NCI-H69 (cell line): ENCODE measurements at regions not wholly inside any gene's neighbourhood (a gene's known extent, or its start where the extent isn't known, plus 50 kb on each side); places are given as distances from the start of the nearest gene placed in this dataset.
"Not testable (repeated sequence)": the region's sequence is repeated elsewhere in the genome, so short reads cannot be mapped to it uniquely, and the experiment has no call there.

Experiments used
- DNase-seq: peaks from one replicate; lab custom pipeline; 2025; lab: John Stamatoyannopoulos, UW

DNA sequence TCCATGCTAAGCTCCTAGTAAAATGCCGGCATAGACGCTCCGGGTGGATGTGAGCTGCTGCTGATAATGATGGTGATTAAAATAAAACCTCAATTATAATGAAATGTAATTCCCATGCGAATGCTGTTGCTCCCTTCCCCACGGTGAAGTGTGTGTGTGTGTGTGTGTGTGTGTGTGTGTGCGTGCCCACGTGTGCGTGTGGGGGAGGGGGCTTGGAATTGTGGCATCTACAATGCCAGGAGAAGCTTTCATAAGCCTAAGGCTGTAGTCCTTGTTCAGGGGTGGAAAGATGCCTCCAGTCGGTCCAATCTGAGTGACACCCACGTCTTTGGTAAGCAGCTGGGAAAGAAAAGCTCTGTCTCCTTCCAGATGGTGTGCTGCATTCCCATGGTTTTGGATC, 137.9 kb downstream of the CDH26 start:
- DNase-seq = no peak

DNA sequence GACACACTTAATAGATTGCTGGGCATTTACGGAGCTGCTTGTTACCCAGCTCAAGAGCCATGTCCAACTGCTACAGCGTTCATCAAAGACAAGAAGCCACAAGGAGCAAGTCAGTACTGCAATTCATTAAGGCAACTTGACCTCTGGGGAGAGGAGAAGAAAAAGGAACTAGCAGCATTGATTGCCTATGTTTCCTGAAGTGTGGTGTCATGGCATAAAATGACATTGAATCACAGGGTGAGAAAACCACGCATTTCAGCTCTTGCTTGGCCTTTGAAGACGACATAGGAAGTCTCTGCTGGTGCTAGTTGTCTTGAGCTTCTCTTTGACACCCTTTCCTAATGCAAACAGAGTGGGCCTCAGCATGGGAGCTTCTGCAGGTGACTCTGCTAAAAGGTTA, 139.1 kb downstream of the CDH26 start:
- DNase-seq = no peak

DNA sequence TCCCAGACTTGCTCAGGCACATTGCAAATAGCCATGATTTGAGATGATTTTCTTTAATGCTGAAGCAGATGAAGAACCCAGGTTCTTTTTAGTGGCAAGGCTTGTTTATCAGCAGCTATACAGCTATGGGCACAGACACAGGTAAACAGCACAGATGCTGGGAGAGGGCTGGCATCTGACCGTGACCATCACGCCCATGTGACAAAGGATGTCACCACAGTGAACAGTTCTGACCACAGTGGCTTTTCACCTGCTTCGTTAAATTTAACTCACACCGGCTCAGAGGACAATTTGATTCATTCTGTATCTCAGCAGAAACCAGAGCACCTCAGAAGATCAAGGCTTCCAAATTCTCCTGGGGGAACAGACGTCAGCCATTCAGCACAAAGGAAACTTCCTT, 142.6 kb downstream of the CDH26 start:
- DNase-seq = no peak

DNA sequence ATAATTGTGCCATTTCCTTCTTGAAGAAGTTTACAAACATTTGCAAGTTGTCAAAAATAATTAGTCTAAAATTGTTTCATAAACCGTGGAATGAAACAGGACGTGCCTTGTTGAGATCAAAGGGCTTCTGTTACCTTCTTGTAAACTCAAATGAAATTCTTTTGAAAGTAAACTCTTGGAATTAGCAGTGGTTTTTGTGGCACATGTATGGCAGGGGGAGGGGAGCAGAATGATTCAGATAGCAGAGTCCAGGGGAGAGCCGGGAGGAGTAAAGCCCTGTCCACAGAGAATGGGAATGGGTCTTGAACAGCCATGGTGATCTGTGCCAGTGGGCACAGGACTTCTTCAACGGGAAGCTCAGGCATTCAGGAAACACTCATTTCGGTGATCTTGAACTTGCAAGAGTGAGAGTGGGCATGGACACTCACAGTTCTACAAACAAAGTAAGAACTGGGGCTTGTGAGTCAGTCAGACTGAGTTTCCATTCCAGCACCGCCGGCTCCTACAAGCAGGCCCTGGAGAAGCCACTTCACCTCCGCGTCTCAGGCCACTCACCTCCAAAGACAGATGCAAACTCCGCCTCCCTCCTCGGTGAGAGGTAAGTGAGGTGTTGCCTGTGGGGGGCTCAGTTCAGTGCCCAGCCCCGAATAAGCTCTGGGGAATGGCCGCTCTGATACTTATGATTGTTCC, 143.1 kb downstream of the CDH26 start:
- no peak for DNase-seq

- no peak for DNase-seq
These were observed 143.7 kb downstream of the CDH26 start for GRCh38 chr20:60101891-60102281.

- DNase-seq = peak; percentile 1
These were observed 144.5 kb downstream of the CDH26 start for GRCh38 chr20:60102665-60103210.

- no peak for DNase-seq
These were observed 147.0 kb downstream of the CDH26 start for GRCh38 chr20:60104993-60105803.

- DNase-seq = not testable (repeated sequence)
These were observed 148.0 kb downstream of the CDH26 start for GRCh38 chr20:60106186-60106585.

GRCh38 chr20:60107621-60108390, 149.6 kb downstream of the CDH26 start:
- DNase-seq = no peak

DNA sequence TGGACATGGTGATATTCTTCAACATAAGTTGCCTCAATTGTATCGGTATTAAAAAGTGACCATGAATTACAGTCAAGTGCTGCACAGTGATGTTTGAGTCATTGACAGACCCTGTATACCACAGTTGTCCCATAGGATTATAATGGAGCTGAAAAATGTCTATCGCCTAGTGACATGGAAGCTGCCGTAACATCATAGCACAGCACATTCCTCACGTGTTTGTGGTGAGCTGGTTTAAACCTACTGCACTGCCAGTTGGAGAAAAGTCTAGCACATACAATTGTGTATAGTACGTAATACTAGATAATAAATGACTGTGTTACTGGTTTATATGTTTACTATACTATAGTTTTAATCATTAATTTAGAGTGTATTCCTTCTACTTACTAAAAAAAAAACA, 150.2 kb downstream of the CDH26 start:
- DNase-seq = no peak

DNA sequence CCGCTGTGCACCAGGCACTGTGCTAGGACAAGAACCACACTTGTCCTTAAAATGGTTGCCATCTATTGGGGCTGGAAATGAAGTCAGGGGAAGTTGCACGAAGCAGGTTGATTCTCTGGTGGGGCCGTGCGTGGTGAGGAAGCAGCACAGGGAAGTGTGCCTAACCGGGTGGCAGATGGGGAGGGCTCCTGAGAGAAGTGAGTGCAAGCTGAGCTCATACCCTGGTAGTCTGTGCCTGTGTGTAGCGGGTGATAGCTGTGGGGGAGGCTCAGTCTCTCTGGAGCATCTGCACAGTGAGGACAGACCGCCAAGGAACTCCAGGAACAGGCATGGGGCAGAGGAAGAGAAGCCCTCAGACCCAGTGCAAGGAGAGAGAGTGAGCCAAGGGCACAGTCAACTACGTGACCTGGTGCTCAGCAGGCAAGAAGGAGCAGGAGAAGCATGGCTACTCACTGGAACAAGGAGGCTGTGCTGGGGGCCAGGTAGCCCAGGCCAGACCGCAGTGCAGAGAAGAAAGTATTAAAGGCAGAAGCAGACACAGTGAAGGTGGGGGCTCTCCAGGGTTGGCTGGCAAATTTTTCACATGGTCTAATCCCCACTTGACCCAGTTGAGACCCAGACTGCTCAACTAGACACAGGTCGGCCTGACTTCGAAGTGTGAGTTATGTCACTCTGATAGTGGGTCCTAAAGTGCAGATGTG, 155.0 kb downstream of the CDH26 start:
- DNase-seq = no peak

DNA sequence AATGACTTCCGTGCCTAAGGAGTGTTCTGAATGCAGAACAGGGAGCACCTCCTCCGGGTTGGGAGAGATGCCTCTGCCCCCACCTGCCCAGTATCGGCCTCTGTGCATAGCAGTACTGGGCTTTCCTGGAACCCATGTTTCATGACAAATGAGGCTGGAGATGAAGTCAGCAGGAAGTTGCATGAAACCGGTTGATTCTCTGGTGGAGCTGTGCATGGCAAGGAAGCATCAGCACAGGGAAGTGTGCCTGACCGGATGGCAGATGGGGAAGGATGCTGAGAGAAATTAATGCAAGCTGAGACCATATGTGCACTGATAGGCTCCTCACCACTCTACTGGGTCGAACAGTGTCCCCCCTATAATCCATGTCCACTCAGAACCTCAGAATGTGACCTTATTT, 155.5 kb downstream of the CDH26 start:
- no peak for DNase-seq

GRCh38 chr20:60115451-60115850, 157.2 kb downstream of the CDH26 start:
- no peak for DNase-seq

GRCh38 chr20:60116128-60116909, 158.1 kb downstream of the CDH26 start:
- no peak for DNase-seq

DNA sequence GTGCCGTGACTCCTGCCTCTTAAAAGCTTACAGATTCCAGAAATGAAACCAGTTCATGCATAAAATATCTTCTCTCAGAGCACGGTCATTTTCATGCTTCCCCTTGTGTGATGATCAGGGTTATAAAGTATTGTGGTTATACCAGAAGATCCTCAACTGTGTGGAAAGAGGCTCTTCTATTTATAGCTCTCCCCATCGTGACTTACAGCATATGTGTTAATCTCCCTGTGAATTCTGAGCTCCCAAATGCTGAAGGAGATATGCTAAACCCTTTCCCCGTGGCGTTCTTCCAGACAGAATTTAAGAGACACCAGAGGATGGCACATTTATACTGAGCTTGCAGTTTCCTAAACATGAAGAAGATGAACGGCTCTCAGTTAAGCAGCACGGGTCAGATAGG, 158.8 kb downstream of the CDH26 start:
- DNase-seq = no peak

DNA sequence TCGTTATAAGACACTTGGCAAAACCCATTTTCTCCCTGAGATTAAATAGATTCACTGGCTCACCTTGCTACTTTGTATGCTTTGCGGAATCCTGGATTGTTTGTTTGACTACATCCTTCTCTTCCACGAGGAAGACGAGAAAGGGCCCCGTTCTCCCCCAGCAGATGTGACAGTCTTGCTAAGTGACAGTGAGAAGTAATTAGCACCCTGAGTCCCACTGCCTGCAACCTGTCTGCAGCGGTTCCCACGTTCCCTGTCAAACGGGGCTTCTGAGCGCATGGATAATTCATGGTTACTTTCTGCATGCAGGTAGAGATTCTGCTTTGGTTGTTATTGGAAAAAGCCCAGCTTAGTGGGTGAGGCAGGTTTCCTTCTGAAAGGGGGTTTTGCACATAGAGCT, 163.7 kb downstream of the CDH26 start:
- no peak for DNase-seq

- DNase-seq = no peak
These were observed 164.4 kb downstream of the CDH26 start for GRCh38 chr20:60122671-60123070.

DNA sequence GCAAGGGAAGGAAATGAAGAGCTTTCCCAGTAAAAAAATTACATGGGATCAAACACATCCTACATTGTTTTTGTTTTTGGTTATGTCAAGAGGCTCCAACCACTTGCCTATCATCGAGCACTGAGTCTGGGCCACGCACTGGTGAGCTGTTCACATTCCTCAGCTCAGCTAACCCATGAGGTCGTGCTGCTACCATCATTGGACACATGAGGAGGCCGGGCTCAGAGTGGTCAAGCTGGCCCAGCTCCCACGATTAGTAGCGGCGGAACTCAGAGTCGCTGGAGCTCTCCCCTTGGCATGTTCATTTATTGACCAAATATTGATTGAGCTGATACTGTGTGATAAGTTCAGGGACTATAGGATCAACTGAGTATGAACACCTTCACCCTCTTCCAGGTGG, 164.9 kb downstream of the CDH26 start:
- no peak for DNase-seq

- no peak for DNase-seq
These were observed 165.4 kb downstream of the CDH26 start for GRCh38 chr20:60123652-60124051.

- no peak for DNase-seq
These were observed 166.7 kb downstream of the CDH26 start for GRCh38 chr20:60124776-60125381.

- no peak for DNase-seq
These were observed 167.3 kb downstream of the CDH26 start for GRCh38 chr20:60125513-60125912.
